H1 (cell line): ENCODE measurements at regions not wholly inside any gene's neighbourhood (a gene's known extent, or its start where the extent isn't known, plus 50 kb on each side); places are given as distances from the start of the nearest gene placed in this dataset.

Source experiments
- CTCF ChIA-PET: fragments of 300-600 bp; sonication (Branson Sonifier 250); formaldehyde crosslinking; loops from one replicate; lab custom pipeline; 2021; ENCODE audit not compliant: partially characterized antibody; lab: Charles Lee
- POLR2A ChIA-PET: fragments of 300-600 bp; sonication (Branson Sonifier 250); formaldehyde crosslinking; loops from one replicate; lab custom pipeline; 2021; ENCODE audit warnings: inconsistent platforms; ENCODE audit not compliant: partially characterized antibody; lab: Charles Lee
- DNase-seq, 2 experiments: peaks; one replicate each; pipeline versions ENCODE4 v3.0.0 to v3.0.0-alpha.2; 2010 to 2022; ENCODE audit warnings: low spot score in 2 of 2, low read depth in 1 of 2, mixed read lengths in 1 of 2
- FAIRE-seq: peaks from 2 replicates; lab custom pipeline; 2011; peaks lifted over from hg19 to GRCh38; lab: Jason Lieb, UNC
- H2AFZ ChIP-seq: 2 replicates; pipeline ENCODE4 v1.8.1; 2012; ENCODE audit warnings: low read length, inconsistent platforms
- H2AK5ac ChIP-seq: 2 replicates; pipeline ENCODE4 v1.6.1; 2013; ENCODE audit warnings: low read depth, low read length
- H2BK120ac ChIP-seq: replicated peaks from 2 replicates; pipeline ENCODE3; 2013; ENCODE audit warnings: low read depth, low read length, inconsistent platforms
- H2BK12ac ChIP-seq: 2 replicates; pipeline ENCODE4 v1.6.1; 2013; ENCODE audit warnings: low read depth, low read length
- H2BK15ac ChIP-seq: 2 replicates; pipeline ENCODE4 v1.6.1; 2013; ENCODE audit warnings: low read length
- H2BK20ac ChIP-seq: 2 replicates; pipeline ENCODE4 v1.6.1; 2013; ENCODE audit warnings: low read length
- H2BK5ac ChIP-seq: 2 replicates; pipeline ENCODE4 v1.6.1; 2013; ENCODE audit warnings: low read depth, low read length
- H3K14ac ChIP-seq: 2 replicates; pipeline ENCODE4 v1.6.1; 2013; ENCODE audit warnings: inconsistent platforms; ENCODE audit not compliant: insufficient read length
- H3K18ac ChIP-seq: 2 replicates; pipeline ENCODE4 v1.6.1; 2013; ENCODE audit warnings: low read length; ENCODE audit errors: extremely low read depth
- H3K23ac ChIP-seq: 2 replicates; pipeline ENCODE4 v1.6.1; 2013; ENCODE audit warnings: inconsistent platforms; ENCODE audit not compliant: insufficient read length
- H3K23me2 ChIP-seq: 2 replicates; pipeline ENCODE4 v1.6.1; 2013; ENCODE audit warnings: low read depth, low read length
- H3K27ac ChIP-seq: 2 replicates; pipeline ENCODE4 v1.6.1; 2011; ENCODE audit warnings: low read depth, low read length, inconsistent platforms
- H3K27me3 ChIP-seq, 4 experiments: replicated peaks in 1 of 4; 1 replicate in 1 of 4; 2 replicates in 3 of 4; pipeline versions ENCODE4 v1.6.1 to v1.8.1; 2011 to 2013; ENCODE audit warnings: low read length in 3 of 4, mild to moderate bottlenecking in 3 of 4, inconsistent platforms in 2 of 4, mixed read lengths in 2 of 4, moderate library complexity in 1 of 4; ENCODE audit not compliant: control insufficient read depth in 3 of 4, insufficient read depth in 3 of 4; ENCODE audit errors: extremely low read depth in 1 of 4
- H3K36me3 ChIP-seq, 4 experiments: 2 replicates each; pipeline versions ENCODE4 v1.6.1 to v1.8.1; 2011 to 2013; ENCODE audit warnings: mild to moderate bottlenecking in 4 of 4, low read length in 3 of 4, moderate library complexity in 2 of 4, control low read depth in 1 of 4, inconsistent platforms in 1 of 4; ENCODE audit not compliant: insufficient read depth in 4 of 4, control insufficient read depth in 2 of 4
- H3K4ac ChIP-seq: replicated peaks from 2 replicates; pipeline ENCODE3; 2013; ENCODE audit warnings: low read length, low read depth, mixed read lengths, inconsistent platforms; ENCODE audit not compliant: insufficient read length
- H3K4me1 ChIP-seq, 4 experiments: replicated peaks in 1 of 4; 1 replicate in 1 of 4; 2 replicates in 3 of 4; pipeline versions ENCODE4 v1.6.1 to v1.8.1; 2011 to 2013; ENCODE audit warnings: low read length in 3 of 4, inconsistent platforms in 2 of 4, mixed read lengths in 1 of 4; ENCODE audit not compliant: insufficient read depth in 4 of 4, control insufficient read depth in 3 of 4
- H3K4me2 ChIP-seq, 2 experiments: 2 replicates each; pipeline versions ENCODE4 v1.6.1 to v1.8.1; 2011 to 2013; ENCODE audit warnings: low read depth in 2 of 2, low read length in 2 of 2, control low read depth in 1 of 2, inconsistent platforms in 1 of 2, mild to moderate bottlenecking in 1 of 2; ENCODE audit not compliant: insufficient read depth in 1 of 2
- H3K4me3 ChIP-seq, 4 experiments: fragments of 200-600, 300-600 bp in 1 of 4; sonication (generic), shearing (Covaris generic), sonication (Bioruptor Twin) in 1 of 4; 2 replicates each; pipeline versions ENCODE4 v1.5.1 to v1.8.1; 2011 to 2016; ENCODE audit warnings: low read length in 4 of 4, low read depth in 3 of 4, control low read depth in 2 of 4, inconsistent platforms in 2 of 4, mild to moderate bottlenecking in 2 of 4, mixed read lengths in 1 of 4, moderate library complexity in 1 of 4; ENCODE audit not compliant: insufficient read depth in 2 of 4; ENCODE audit errors: extremely low read depth in 1 of 4
- H3K56ac ChIP-seq: replicated peaks from 2 replicates; pipeline ENCODE3; 2013; ENCODE audit warnings: low read depth, mild to moderate bottlenecking, mixed read lengths, low read length, inconsistent platforms; ENCODE audit not compliant: insufficient read length
- H3K79me1 ChIP-seq: 2 replicates; pipeline ENCODE4 v1.6.1; 2013; ENCODE audit warnings: low read depth, low read length, control low read depth
- H3K79me2 ChIP-seq, 2 experiments: 2 replicates each; pipeline versions ENCODE4 v1.6.1 to v1.8.1; 2012 to 2013; ENCODE audit warnings: low read length in 2 of 2, mild to moderate bottlenecking in 2 of 2, inconsistent platforms in 1 of 2; ENCODE audit not compliant: insufficient read depth in 2 of 2, control insufficient read depth in 1 of 2
- H3K9ac ChIP-seq, 4 experiments: replicated peaks in 1 of 4; 1 replicate in 1 of 4; 2 replicates in 3 of 4; pipeline versions ENCODE4 v1.6.1 to v1.8.1; 2011 to 2013; ENCODE audit warnings: low read depth in 3 of 4, low read length in 3 of 4, control low read depth in 2 of 4, mild to moderate bottlenecking in 2 of 4, moderate library complexity in 2 of 4, inconsistent platforms in 1 of 4; ENCODE audit errors: extremely low read depth in 1 of 4
- H3K9me3 ChIP-seq, 2 experiments: 2 replicates each; pipeline versions ENCODE4 v1.6.1 to v1.8.1; 2012 to 2013; ENCODE audit warnings: mild to moderate bottlenecking in 2 of 2, moderate library complexity in 2 of 2, control low read depth in 1 of 2, inconsistent platforms in 1 of 2, low read depth in 1 of 2, low read length in 1 of 2, mixed read lengths in 1 of 2; ENCODE audit not compliant: insufficient read depth in 2 of 2
- H4K20me1 ChIP-seq, 2 experiments: replicated peaks in 1 of 2; 2 replicates each; pipeline versions ENCODE3 to v1.8.1; 2011 to 2013; ENCODE audit warnings: inconsistent platforms in 2 of 2, low read length in 2 of 2, mild to moderate bottlenecking in 1 of 2; ENCODE audit not compliant: insufficient read depth in 2 of 2, control insufficient read depth in 1 of 2
- H4K5ac ChIP-seq: 2 replicates; pipeline ENCODE4 v1.6.1; 2013; ENCODE audit warnings: low read length, low read depth, mixed read lengths, inconsistent platforms; ENCODE audit not compliant: insufficient read length
- H4K8ac ChIP-seq: 2 replicates; pipeline ENCODE4 v1.8.0; 2013; ENCODE audit warnings: mild to moderate bottlenecking, moderate library complexity, low read length, inconsistent platforms; ENCODE audit not compliant: insufficient read depth; ENCODE audit errors: extremely low read depth
- H4K91ac ChIP-seq: replicated peaks from 2 replicates; pipeline ENCODE3; 2013; ENCODE audit warnings: low read length, mixed read lengths, inconsistent platforms; ENCODE audit not compliant: insufficient read length
- BACH1 ChIP-seq: IDR thresholded peaks from 2 replicates; pipeline ENCODE4 v1.6.1; 2012; ENCODE audit warnings: low read length, improper control_type of control experiment
- CBX5 ChIP-seq: fragments of 300-800, 300-1000 bp; sonication (generic); IDR thresholded peaks from 2 replicates; pipeline ENCODE4 v1.7.1; 2016; ENCODE audit warnings: antibody characterized with exemption, low read length, low read depth
- CHD2 ChIP-seq: IDR thresholded peaks from 2 replicates; pipeline ENCODE4 v1.6.1; 2012; ENCODE audit warnings: low read length, improper control_type of control experiment
- HDAC6 ChIP-seq: IDR thresholded peaks from one replicate; pipeline ENCODE4 v1.7.1; 2012; ENCODE audit warnings: low read depth, mild to moderate bottlenecking, inconsistent platforms, low read length, moderate library complexity
- NANOG ChIP-seq: IDR thresholded peaks from 2 replicates; pipeline ENCODE4 v1.6.1; 2011; ENCODE audit warnings: low read length, low read depth, mild to moderate bottlenecking, inconsistent platforms; ENCODE audit not compliant: insufficient read depth, poor library complexity, severe bottlenecking
- POU5F1 ChIP-seq: IDR thresholded peaks from 2 replicates; pipeline ENCODE4 v1.6.1; 2011; ENCODE audit warnings: low read depth, mild to moderate bottlenecking, low read length, moderate library complexity
- RAD21 ChIP-seq, 2 experiments: IDR thresholded peaks in 1 of 2; conservative IDR thresholded peaks in 1 of 2; 2 replicates each; pipeline ENCODE4 v1.6.1; 2011; ENCODE audit warnings: low read depth in 2 of 2, low read length in 2 of 2, improper control_type of control experiment in 1 of 2, inconsistent platforms in 1 of 2, mild to moderate bottlenecking in 1 of 2, moderate library complexity in 1 of 2
- RNF2 ChIP-seq: fragments of 200-900, 300-1000 bp; sonication (generic); IDR thresholded peaks from 2 replicates; pipeline ENCODE4 v1.7.1; 2016; ENCODE audit warnings: borderline replicate concordance, low read depth, mild to moderate bottlenecking, antibody characterized with exemption, low read length; ENCODE audit not compliant: poor library complexity, severe bottlenecking; ENCODE audit errors: missing control alignments
- SP4 ChIP-seq: IDR thresholded peaks from 2 replicates; pipeline ENCODE4 v1.6.1; 2012; ENCODE audit warnings: low read length, inconsistent platforms
- TBP ChIP-seq: IDR thresholded peaks from 2 replicates; pipeline ENCODE4 v1.6.1; 2011; ENCODE audit warnings: low read depth, low read length, improper control_type of control experiment
- TCF12 ChIP-seq: IDR thresholded peaks from 2 replicates; pipeline ENCODE4 v1.6.1; 2011; ENCODE audit warnings: low read depth, mild to moderate bottlenecking, low read length
- WGBS, 2 experiments: shearing (Covaris generic) in 1 of 2; methylation state at CpG; one replicate each; pipeline versions ENCODE4 v1.1.6 to v1.1.7; 2013 to 2015; ENCODE audit warnings: low lambda C conversion rate in 2 of 2, mixed read lengths in 2 of 2, inconsistent platforms in 1 of 2, low coverage in 1 of 2, missing lambda C conversion rate in 1 of 2; ENCODE audit not compliant: insufficient replicate concordance in 2 of 2, insufficient coverage in 1 of 2, insufficient read length in 1 of 2; ENCODE audit errors: extremely low coverage in 1 of 2, missing lambda C conversion rate in 1 of 2; 5-methylcytosine and 5-hydroxymethylcytosine counted together
- TF ChIP-seq, protein P1 (sequence below): IDR thresholded peaks from 2 replicates; pipeline ENCODE4 v1.6.1; 2012; ENCODE audit warnings: low read length, inconsistent platforms
- TF ChIP-seq, protein P2 (sequence below): IDR thresholded peaks from 2 replicates; pipeline ENCODE4 v1.6.1; 2012; ENCODE audit warnings: inconsistent platforms

DNA sequence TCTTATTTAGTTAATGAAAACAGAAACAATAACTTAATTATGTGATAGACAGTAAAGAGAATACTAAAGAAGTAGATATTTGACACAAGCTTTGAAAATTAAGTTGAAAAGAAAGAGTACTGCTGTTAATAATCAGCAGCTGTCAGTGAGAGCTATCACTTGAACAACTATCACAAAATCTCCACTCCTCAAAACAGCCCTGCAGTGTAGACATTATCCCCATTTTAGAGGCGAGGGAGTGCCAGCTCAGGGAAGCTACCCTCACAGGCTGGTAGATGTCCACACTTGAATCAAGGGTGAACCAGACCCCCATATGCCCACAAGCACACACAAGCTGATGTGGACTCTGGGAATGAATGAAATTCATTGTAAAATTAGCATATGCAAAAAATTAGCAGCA is 248.8 kb downstream of the RHOU start:
- Histone ChIP-seq H3K23me2 (no peaks in the 10 kb centered on the region; the same call in 1 of the 2 replicates), H3K79me2 (no peaks in the 10 kb centered on the region), H3K9ac (no peak overlapping the region), H2BK20ac (no peak overlapping the region), H4K5ac (no peak overlapping the region), H2BK15ac (peak overlapping the region; percentile 22; the same call in 1 of the 2 replicates), H2BK5ac (no peak overlapping the region), H3K4me1 (peaks cover 2 to 10% (median 3%) of the 10 kb centered on the region in 4 experiments; a peak in 5 of 7 replicates), H3K14ac (no peak overlapping the region), H2AFZ (no peak overlapping the region), H3K4me3 (no peak overlapping the region), H3K56ac (no peak overlapping the region), H3K23ac (no peak overlapping the region), H3K36me3 (no peaks in the 10 kb centered on the region), H3K18ac (no peak overlapping the region), H3K9me3 (no peaks in the 10 kb centered on the region), H2BK12ac (no peak overlapping the region), H3K79me1 (no peaks in the 10 kb centered on the region), H4K91ac (no peak overlapping the region), H4K20me1 (peaks cover 0 to 2% of the 10 kb centered on the region in 2 experiments), H3K4me2 (no peak overlapping the region), H3K27me3 (no peaks in the 10 kb centered on the region), H4K8ac (no peak overlapping the region), H3K4ac (no peak overlapping the region), H2AK5ac (no peak overlapping the region), H2BK120ac (no peak overlapping the region)
- POLR2A ChIA-PET = no interaction called here
- FAIRE-seq (no peak), DNase-seq (no peak)
- WGBS, 2 experiments = 95% methylated on average over 1 of the region's 1 CpG; no CpG with 5 or more reads in 1 of the 2 experiments
- CTCF ChIA-PET = no interaction called here
- TF ChIP-seq RAD21 (IDR thresholded peaks at IDR 0.05 in 1 of 2, conservative IDR thresholded peaks at IDR 0.05 in 1 of 2; ENCODE audit: low read depth in 2 of 2, low read length in 2 of 2) = no peak
- no peak for TF ChIP-seq CBX5
- no peak for TF ChIP-seq CHD2
- TF ChIP-seq BACH1 = no peak
- TF ChIP-seq NANOG = no peak
- TF ChIP-seq HDAC6 = no peak
- TF ChIP-seq, protein P1, sequence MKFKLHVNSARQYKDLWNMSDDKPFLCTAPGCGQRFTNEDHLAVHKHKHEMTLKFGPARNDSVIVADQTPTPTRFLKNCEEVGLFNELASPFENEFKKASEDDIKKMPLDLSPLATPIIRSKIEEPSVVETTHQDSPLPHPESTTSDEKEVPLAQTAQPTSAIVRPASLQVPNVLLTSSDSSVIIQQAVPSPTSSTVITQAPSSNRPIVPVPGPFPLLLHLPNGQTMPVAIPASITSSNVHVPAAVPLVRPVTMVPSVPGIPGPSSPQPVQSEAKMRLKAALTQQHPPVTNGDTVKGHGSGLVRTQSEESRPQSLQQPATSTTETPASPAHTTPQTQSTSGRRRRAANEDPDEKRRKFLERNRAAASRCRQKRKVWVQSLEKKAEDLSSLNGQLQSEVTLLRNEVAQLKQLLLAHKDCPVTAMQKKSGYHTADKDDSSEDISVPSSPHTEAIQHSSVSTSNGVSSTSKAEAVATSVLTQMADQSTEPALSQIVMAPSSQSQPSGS = no peak
- TF ChIP-seq TBP = no peak
- TF ChIP-seq SP4 = no peak
- TF ChIP-seq POU5F1 = no peak
- TF ChIP-seq, protein P2, sequence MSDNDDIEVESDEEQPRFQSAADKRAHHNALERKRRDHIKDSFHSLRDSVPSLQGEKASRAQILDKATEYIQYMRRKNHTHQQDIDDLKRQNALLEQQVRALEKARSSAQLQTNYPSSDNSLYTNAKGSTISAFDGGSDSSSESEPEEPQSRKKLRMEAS = no peak
- no peak for TF ChIP-seq TCF12
- no peak for TF ChIP-seq RNF2
- TF ChIP-seq, all 59 proteins: peak for 0
- no peak overlapping the region for H3K27ac ChIP-seq
